GM04504 (cell line): ENCODE measurements at regions not wholly inside any gene's neighbourhood (a gene's known extent, or its start where the extent isn't known, plus 50 kb on each side); places are given as distances from the start of the nearest gene placed in this dataset.
"Not testable (repeated sequence)": the region's sequence is repeated elsewhere in the genome, so short reads cannot be mapped to it uniquely, and the experiment has no call there.

Experiments used
- DNase-seq: peaks from one replicate; pipeline ENCODE4 v3.0.0-alpha.2; 2012; ENCODE audit warnings: low read depth

GRCh38 chr13:110044551-110045111 is 258.2 kb upstream of the IRS2 start:
- peak; percentile 58 for DNase-seq

GRCh38 chr13:110042253-110042950 is 256.0 kb upstream of the IRS2 start:
- DNase-seq, result peak; percentile 40

- DNase-seq, result not testable (repeated sequence)
These were observed 255.3 kb upstream of the IRS2 start for GRCh38 chr13:110041638-110042037.

- DNase-seq, result no peak
These were observed 251.7 kb upstream of the IRS2 start for GRCh38 chr13:110037925-110038573.

- no peak for DNase-seq
These were observed 249.7 kb upstream of the IRS2 start for GRCh38 chr13:110036060-110036459.

GRCh38 chr13:110034031-110034549 is 247.7 kb upstream of the IRS2 start:
- DNase-seq, result no peak

GRCh38 chr13:110032969-110033368 is 246.6 kb upstream of the IRS2 start:
- no peak for DNase-seq

GRCh38 chr13:110030394-110030928 is 244.1 kb upstream of the IRS2 start:
- DNase-seq, result no peak

GRCh38 chr13:110028838-110029621 is 242.6 kb upstream of the IRS2 start:
- DNase-seq, result no peak

GRCh38 chr13:110028311-110028710 is 241.9 kb upstream of the IRS2 start:
- no peak for DNase-seq

GRCh38 chr13:110027470-110028240 is 241.3 kb upstream of the IRS2 start:
- no peak for DNase-seq

GRCh38 chr13:110024645-110024980 is 238.2 kb upstream of the IRS2 start:
- no peak for DNase-seq

GRCh38 chr13:110023729-110024644 is 237.6 kb upstream of the IRS2 start:
- DNase-seq, result no peak

- DNase-seq, result no peak
These were observed 231.6 kb upstream of the IRS2 start for GRCh38 chr13:110018009-110018408.

- DNase-seq, result peak; percentile 62
These were observed 231.0 kb upstream of the IRS2 start for GRCh38 chr13:110017379-110017778.

- DNase-seq, result no peak
These were observed 228.9 kb upstream of the IRS2 start for GRCh38 chr13:110015253-110015652.

GRCh38 chr13:110014719-110015118 is 228.3 kb upstream of the IRS2 start:
- DNase-seq, result no peak

GRCh38 chr13:110012102-110012739 is 225.8 kb upstream of the IRS2 start:
- DNase-seq, result peak; percentile 66

- DNase-seq, result no peak
These were observed 224.2 kb upstream of the IRS2 start for GRCh38 chr13:110010404-110011138.
